HG02763 (cell line): ENCODE measurements at regions not wholly inside any gene's neighbourhood (a gene's known extent, or its start where the extent isn't known, plus 50 kb on each side); places are given as distances from the start of the nearest gene placed in this dataset.
"Not testable (repeated sequence)": the region's sequence is repeated elsewhere in the genome, so short reads cannot be mapped to it uniquely, and the experiment has no call there.

Experiments used
- ATAC-seq: cut with Tn5 transposase; IDR thresholded peaks from one replicate; pipeline ENCODE4 v1.9.1; 2021; ENCODE audit warnings: mild to moderate bottlenecking, moderate library complexity; ENCODE audit not compliant: unreplicated experiment

- no peak for ATAC-seq
Measured at GRCh38 chr2:88913280-88913679, 221.8 kb downstream of the RPIA start.

GRCh38 chr2:88919087-88919738 lies 227.7 kb downstream of the RPIA start:
- ATAC-seq: no peak

- not testable (repeated sequence) for ATAC-seq
Measured at GRCh38 chr2:88920399-88920798, 228.9 kb downstream of the RPIA start.

DNA sequence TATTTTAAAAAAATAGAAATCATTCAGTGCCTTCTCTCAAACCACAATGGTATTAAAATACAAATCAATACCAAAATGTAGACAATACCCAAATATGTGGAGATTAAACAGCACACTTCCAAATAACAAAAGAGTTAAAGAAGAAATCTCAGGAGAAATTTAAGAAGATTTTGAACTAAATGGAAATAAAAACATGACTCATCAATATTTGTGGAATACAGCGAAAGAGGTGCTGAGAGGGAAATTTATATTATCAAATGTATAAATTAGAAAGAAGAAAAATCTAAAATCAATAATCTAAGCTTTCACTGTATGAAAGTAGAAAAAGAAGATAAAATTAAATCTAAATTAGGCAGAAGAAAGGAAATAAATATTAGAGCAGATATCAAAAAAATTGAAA lies 233.1 kb downstream of the RPIA start:
- no peak for ATAC-seq

DNA sequence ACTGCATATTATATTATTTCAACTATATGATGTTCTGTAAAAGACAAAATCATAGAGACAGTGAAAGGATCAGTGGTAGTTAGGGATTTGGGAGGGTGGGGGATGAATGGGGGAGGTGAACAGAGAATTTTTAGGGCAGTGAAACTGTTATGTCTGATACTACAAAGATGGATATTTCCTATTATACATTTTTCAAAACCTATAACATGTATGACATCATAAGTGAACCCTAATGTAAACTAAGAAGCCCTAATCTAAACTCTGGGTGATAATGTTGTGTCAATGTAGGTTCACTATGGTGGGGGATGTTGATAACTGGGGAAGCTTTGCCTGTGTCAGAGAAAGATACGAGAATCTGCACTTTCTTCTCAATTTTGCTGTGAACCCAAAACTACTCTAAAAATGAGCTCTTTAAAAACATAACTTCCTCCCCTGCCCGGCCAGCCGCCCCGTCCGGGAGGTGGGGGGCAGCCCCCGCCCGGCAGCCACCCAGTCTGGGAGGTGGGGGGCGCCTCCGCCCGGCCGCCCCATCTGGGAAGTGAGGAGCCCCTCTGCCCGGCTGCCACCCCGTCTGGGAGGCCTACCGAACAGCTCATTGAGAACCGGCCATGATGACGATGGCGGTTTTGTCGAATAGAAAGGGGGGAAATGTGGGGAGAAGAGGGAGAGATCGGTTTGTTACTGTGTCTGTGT lies 234.4 kb downstream of the RPIA start:
- ATAC-seq: no peak

- ATAC-seq: no peak
Measured at GRCh38 chr2:88927128-88927527, 235.7 kb downstream of the RPIA start.

GRCh38 chr2:88930659-88931058 lies 239.2 kb downstream of the RPIA start:
- ATAC-seq: no peak

DNA sequence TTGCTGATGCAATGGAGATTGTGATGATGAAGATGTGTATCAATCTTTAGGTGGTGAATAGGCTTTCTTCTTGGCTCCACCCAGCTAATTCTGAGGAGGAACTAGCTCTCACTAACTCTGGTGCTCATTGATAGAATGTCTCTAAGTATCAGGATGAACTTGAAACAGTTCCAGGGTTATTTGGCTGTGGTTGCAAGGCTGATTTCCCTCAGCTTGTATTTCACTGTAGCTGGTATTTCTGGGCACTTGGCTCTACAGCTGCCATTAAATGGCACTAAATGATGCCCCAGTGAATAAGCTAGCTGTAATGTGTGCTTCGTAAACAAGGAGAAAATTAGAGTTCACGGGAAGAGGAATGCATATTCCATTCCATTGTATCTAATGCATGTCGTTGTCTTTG lies 241.2 kb downstream of the RPIA start:
- ATAC-seq: no peak

GRCh38 chr2:88933091-88933490 lies 241.6 kb downstream of the RPIA start:
- ATAC-seq: no peak

DNA sequence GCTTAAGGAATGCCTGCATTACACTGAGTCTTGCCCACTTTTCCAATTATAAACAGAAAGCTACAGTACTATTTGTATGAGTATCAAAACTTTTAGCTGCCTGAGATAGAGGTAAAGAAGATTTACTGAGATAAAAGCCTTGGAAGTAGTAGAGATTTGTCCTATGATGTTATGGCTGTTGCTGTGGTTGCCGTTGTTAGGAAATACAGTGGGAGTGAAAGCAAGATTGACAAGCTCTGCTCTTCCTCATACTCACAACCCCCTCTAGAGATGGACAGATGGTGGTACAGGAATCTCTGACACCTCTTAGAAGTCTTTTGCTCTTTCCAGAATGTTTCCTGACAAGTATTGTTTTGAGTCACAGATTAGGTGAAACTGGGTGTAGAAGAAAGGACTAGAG lies 242.5 kb downstream of the RPIA start:
- ATAC-seq: no peak

- ATAC-seq: not testable (repeated sequence)
Measured at GRCh38 chr2:88941178-88941577, 249.7 kb downstream of the RPIA start.

DNA sequence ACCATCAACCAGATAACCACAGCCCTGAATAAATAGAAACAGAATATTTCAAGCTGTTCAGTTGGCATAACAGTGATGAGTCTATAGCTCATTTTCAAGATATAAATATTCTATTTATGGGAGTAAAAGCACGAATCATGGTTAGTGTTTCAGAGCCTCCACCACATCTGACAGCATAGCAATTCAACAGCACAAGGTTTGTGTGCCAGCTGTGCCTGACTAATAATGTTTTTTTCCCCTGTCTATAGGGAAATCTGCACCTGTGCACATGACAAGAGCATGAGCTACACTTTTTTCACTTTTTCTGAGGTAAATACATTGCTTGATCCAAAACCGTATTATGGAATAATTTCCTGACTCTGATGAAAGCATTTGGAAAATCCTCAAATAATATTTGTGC lies 251.3 kb downstream of the RPIA start:
- no peak for ATAC-seq

- no peak for ATAC-seq
Measured at GRCh38 chr2:88949336-88949735, 257.9 kb downstream of the RPIA start.

DNA sequence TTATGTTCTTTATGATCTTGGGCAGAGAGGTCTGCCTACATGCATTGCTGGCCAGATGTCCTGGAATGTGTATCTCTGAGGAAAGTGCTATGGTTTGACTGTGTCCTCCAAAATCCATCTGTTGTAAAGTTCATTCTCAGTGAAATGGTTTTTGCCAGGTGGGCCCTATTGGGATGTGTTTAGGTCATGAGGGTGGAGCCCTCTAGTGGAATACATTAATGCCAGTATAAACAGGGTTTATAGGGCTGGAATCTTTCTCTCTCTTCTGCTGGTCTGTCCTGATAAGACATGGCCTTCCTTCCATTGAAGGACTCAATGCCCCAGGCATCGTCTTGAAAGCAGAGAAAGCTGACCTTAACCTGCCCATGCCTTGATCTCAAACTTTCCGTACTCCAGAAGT lies 258.5 kb downstream of the RPIA start:
- no peak for ATAC-seq

DNA sequence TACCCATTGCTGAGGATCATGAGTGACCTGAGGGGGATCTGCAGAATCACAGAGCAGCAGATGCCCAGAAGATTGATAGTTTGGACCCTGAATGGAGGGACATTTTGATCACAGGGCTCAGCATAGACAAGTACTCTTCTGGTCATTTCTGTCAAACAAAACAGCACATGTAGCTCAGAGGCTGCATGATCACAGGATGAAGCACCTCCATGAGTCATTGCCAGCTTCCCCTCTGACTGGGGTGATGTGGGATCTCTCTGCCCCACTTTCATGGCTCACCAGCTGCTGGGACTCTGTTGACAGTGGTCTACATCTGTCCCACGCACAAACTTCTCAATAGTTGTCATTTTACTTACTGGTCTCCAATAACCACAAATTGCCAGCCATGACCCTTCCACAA lies 264.1 kb downstream of the RPIA start:
- ATAC-seq: no peak

DNA sequence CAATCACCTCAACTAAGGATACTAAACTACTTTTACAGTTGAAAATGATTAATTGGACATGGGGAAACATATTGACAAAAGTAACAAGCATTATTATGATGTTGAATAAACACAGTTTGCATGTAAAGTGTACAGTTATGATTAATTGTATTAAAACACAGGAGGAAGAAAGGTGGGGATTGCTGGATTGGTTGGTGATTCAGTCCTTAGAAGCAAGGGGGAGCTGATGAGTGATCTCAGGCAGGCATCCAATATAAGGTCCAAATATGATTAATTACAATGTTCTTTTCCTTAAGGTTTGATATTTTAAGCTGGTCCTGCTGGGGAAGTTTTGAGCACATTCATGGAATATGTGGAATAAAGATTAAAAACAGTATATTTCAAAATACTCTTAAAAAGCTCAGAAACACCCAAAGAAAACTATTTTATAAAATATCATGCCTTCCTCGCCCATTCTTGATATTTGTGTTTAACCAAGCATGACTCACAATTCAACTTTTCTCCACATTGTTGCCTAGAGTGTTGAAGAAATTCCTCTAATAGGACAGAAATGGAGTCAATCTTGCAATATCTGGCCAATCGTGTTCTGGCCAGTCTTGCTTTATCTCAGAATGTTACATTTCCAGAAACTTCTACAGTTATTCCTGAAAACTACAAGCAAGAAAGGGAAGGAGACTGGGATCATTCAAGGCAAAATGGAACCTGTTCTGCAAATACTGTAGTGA lies 268.2 kb downstream of the RPIA start:
- no peak for ATAC-seq

DNA sequence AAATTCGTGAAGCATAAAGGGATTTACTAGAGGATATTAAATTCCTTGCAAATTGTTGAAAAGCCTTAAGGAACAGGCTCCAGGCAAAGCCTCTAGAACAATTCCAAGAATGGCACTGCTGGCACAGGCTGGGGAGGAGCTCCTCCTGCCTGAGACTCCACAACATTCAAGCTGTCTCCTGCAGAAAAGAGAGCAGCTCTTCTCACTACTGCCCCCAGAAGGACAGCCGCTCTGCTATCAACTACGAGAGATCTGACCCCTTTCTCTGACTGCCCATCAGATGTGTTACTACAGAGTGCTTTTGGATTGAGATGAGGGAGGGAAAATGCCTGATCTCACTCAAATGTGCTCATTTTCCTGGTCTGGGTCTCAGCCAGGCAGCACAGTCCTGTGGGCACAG lies 269.9 kb downstream of the RPIA start:
- ATAC-seq: not testable (repeated sequence)

DNA sequence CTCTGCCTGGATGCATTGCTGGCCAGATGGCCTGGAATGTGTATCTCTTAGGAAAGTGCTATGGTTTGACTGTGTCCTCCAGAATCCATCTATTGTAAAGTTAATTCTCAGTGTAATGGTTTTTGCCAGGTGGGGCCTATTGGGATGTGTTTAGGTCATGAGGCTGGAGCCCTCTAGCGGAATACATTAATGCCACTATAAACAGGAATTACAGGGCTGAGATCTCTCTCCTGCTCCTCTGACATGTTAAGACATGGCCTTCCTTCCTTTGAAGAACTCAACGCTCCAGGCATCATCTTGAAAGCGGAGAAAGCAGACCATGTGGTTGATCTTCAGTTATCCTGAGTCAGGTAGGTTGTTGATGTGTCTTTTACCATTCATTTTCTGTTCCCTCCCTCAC lies 276.4 kb downstream of the RPIA start:
- no peak for ATAC-seq

- ATAC-seq: not testable (repeated sequence)
Measured at GRCh38 chr2:88978011-88978410, 286.5 kb downstream of the RPIA start.

- ATAC-seq: not testable (repeated sequence)
Measured at GRCh38 chr2:88978446-88978845, 287.0 kb downstream of the RPIA start.

DNA sequence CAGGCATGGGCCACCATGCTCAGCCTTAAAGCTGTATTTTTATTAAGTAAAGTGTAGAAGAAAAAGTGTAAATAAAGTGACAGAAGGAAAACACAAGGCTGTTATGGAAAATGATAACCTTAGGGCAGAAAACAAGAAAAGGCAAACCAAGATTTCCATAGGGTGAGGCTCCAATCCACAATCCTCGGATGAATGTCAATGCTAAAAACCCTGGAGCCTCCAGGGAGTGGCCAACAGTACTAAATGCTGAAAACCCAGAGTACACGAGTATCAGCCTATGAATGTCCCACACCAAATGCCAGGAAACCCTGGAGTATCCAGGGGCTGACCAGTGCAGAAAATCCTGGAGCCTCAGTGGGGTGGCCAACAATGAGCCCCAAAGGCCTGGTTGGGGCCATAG lies 292.6 kb downstream of the RPIA start:
- ATAC-seq: not testable (repeated sequence)

- not testable (repeated sequence) for ATAC-seq
Measured at GRCh38 chr2:88986721-88987330, 295.4 kb downstream of the RPIA start.
